Neural progenitor cell (in vitro differentiated cells): ENCODE measurements at regions not wholly inside any gene's neighbourhood (a gene's known extent, or its start where the extent isn't known, plus 50 kb on each side); places are given as distances from the start of the nearest gene placed in this dataset.

ENCODE experiments used
- CTCF ChIP-seq: fragments of 200-600 bp; sonication (generic); IDR thresholded peaks from 2 replicates; pipeline ENCODE4 v1.5.1; 2017; ENCODE audit warnings: antibody characterized with exemption, mild to moderate bottlenecking
- EZH2phosphoT487 ChIP-seq: fragments of 200-600 bp; sonication (generic); IDR thresholded peaks from 2 replicates; pipeline ENCODE4 v1.6.1; 2017; ENCODE audit warnings: antibody characterized with exemption

DNA sequence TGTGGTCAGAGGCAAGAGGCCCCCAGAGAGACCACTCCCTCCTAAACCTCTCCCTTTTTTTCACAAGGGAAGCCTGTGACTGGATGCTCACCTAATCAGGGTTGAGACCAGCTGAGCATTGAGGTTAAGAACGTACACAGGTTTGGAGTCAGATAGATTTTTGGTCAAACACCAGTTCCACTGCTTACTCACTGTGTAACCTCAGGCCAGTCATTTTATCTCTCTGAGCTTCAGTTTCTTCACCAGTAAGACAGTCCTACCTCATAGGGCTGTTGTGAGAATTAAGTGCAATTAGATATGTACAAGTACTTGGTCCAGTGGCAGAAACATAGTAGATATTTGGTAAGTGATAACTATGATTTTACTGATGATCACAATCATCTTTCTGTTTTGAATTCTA is 256.8 kb downstream of the CDK5RAP2 start:
- TF ChIP-seq CTCF (no peak), EZH2phosphoT487 (no peak)
